WTC11 (cell line): ENCODE measurements at regions not wholly inside any gene's neighbourhood (a gene's known extent, or its start where the extent isn't known, plus 50 kb on each side); places are given as distances from the start of the nearest gene placed in this dataset.

Source experiments
- ATAC-seq: fragments of 200-7000 bp; cut with Tn5 transposase; 2 replicates; pipeline ENCODE4 v1.10.0; 2021; ENCODE audit warnings: mild to moderate bottlenecking, moderate library complexity
- CTCF ChIA-PET: fragments of 300-600 bp; sonication (Branson Sonifier 250); formaldehyde crosslinking; loops from one replicate; lab custom pipeline; 2021; ENCODE audit warnings: antibody characterized with exemption; lab: Charles Lee
- POLR2A ChIA-PET: fragments of 350-600 bp; sonication (Branson Sonifier 250); formaldehyde crosslinking; loops from one replicate; lab custom pipeline; 2021; ENCODE audit warnings: antibody characterized with exemption; lab: Charles Lee
- DNase-seq: peaks from one replicate; pipeline ENCODE4 v3.0.0; 2021; ENCODE audit warnings: low spot score
- H3K27ac Mint-ChIP-seq: 2 replicates; pipeline ENCODE4 v1.8.0; 2021; ENCODE audit warnings: mixed read lengths
- H3K27me3 Mint-ChIP-seq: 2 replicates; pipeline ENCODE4 v1.8.0; 2021; ENCODE audit warnings: low read depth, mild to moderate bottlenecking, moderate library complexity, mixed read lengths
- H3K36me3 Mint-ChIP-seq: 2 replicates; pipeline ENCODE4 v1.8.0; 2021; ENCODE audit warnings: mixed read lengths
- H3K4me1 Mint-ChIP-seq: 2 replicates; pipeline ENCODE4 v1.8.0; 2022; ENCODE audit warnings: mixed read lengths
- H3K4me3 Mint-ChIP-seq: 2 replicates; pipeline ENCODE4 v1.8.0; 2021; ENCODE audit warnings: mild to moderate bottlenecking, moderate library complexity, mixed read lengths
- H3K9me3 Mint-ChIP-seq: 2 replicates; pipeline ENCODE4 v1.8.0; 2021; ENCODE audit warnings: mixed read lengths
- ATF3 ChIP-seq: sonication (generic); formaldehyde crosslinking; conservative IDR thresholded peaks from 2 replicates; pipeline ENCODE4 v1.8.1; 2022; ENCODE audit warnings: mild to moderate bottlenecking, missing genetic modification reagents
- EMX1 ChIP-seq: fragments of 250-450 bp; sonication (Bioruptor Pico); IDR thresholded peaks from 2 replicates; pipeline ENCODE4 v1.8.0; 2021; ENCODE audit warnings: mild to moderate bottlenecking
- ERG ChIP-seq: fragments of 250-450 bp; sonication (Bioruptor Pico); IDR thresholded peaks from 2 replicates; pipeline ENCODE4 v1.8.0; 2021; ENCODE audit warnings: mild to moderate bottlenecking
- ESRRA ChIP-seq: sonication (generic); formaldehyde crosslinking; IDR thresholded peaks from 2 replicates; pipeline ENCODE4 v1.8.1; 2022; ENCODE audit warnings: mild to moderate bottlenecking, missing genetic modification reagents, borderline replicate concordance
- IRF1 ChIP-seq: sonication (generic); formaldehyde crosslinking; IDR thresholded peaks from 2 replicates; pipeline ENCODE4 v1.8.0; 2023; ENCODE audit warnings: missing genetic modification reagents
- OVOL2 ChIP-seq: fragments of 250-450 bp; sonication (Bioruptor Pico); IDR thresholded peaks from 2 replicates; pipeline ENCODE4 v1.9.0; 2021; ENCODE audit warnings: mild to moderate bottlenecking, borderline replicate concordance
- PRRX2 ChIP-seq: fragments of 250-450 bp; sonication (Bioruptor Pico); IDR thresholded peaks from 2 replicates; pipeline ENCODE4 v1.8.0; 2021; ENCODE audit warnings: mild to moderate bottlenecking
- RELA ChIP-seq: sonication (generic); formaldehyde crosslinking; IDR thresholded peaks from 2 replicates; pipeline ENCODE4 v1.8.1; 2022; ENCODE audit warnings: missing genetic modification reagents, mild to moderate bottlenecking, borderline replicate concordance
- RORB ChIP-seq: fragments of 250-450 bp; sonication (Bioruptor Pico); IDR thresholded peaks from 2 replicates; pipeline ENCODE4 v1.9.0; 2021; ENCODE audit warnings: mild to moderate bottlenecking
- SP1 ChIP-seq: sonication (generic); formaldehyde crosslinking; conservative IDR thresholded peaks from 2 replicates; pipeline ENCODE4 v1.8.1; 2022; ENCODE audit warnings: missing genetic modification reagents
- TCF7 ChIP-seq: sonication (generic); formaldehyde crosslinking; IDR thresholded peaks from 2 replicates; pipeline ENCODE4 v1.8.0; 2022; ENCODE audit warnings: mild to moderate bottlenecking, low read depth, missing genetic modification reagents, moderate library complexity
- ZBTB21 ChIP-seq: sonication (generic); formaldehyde crosslinking; IDR thresholded peaks from 2 replicates; pipeline ENCODE4 v1.8.1; 2023; ENCODE audit warnings: mild to moderate bottlenecking, missing genetic modification reagents, borderline replicate concordance
- ZNF121 ChIP-seq: sonication (generic); formaldehyde crosslinking; IDR thresholded peaks from 2 replicates; pipeline ENCODE4 v1.8.0; 2023; ENCODE audit warnings: missing genetic modification reagents
- ZNF263 ChIP-seq: sonication (generic); formaldehyde crosslinking; IDR thresholded peaks from 2 replicates; pipeline ENCODE4 v1.8.1; 2022; ENCODE audit warnings: low read depth, mild to moderate bottlenecking, moderate library complexity, missing genetic modification reagents
- ZNF425 ChIP-seq: fragments of 250-450 bp; sonication (Bioruptor Pico); conservative IDR thresholded peaks from 2 replicates; pipeline ENCODE4 v1.9.0; 2021; ENCODE audit warnings: mild to moderate bottlenecking
- TF ChIP-seq, protein P1 (sequence below): sonication (generic); formaldehyde crosslinking; IDR thresholded peaks from 2 replicates; pipeline ENCODE4 v1.8.1; 2023; ENCODE audit warnings: mild to moderate bottlenecking, missing genetic modification reagents
- TF ChIP-seq, protein P2 (sequence below): sonication (generic); formaldehyde crosslinking; IDR thresholded peaks from 2 replicates; pipeline ENCODE4 v1.8.0; 2022; ENCODE audit warnings: mild to moderate bottlenecking, missing genetic modification reagents
- TF ChIP-seq, protein P3 (sequence below): sonication (generic); formaldehyde crosslinking; IDR thresholded peaks from 2 replicates; pipeline ENCODE4 v1.8.1; 2023; ENCODE audit warnings: mild to moderate bottlenecking, missing genetic modification reagents

DNA sequence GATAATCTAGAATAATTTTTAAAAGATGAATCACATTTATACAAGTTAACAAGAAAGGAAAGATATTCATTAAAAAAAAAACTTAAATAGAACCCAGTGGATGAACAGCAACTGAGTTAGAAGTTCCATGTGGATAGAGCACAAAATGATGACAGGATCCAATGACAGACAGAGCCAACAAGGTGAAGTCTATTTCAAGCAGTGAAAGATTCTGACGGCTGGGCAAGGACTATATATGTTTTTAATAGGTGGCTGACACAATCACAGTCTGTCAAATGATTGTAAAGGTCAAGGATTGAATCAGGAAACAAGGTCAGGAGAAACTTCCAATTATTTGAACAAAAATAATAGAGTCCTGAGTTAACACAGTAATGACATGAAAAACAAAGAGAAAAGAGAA is 1460.0 kb upstream of the CDH8 start:
- Mint-ChIP-seq H3K9me3 (no peaks in the 10 kb centered on the region), H3K4me3 (no peak overlapping the region), H3K27ac (no peak overlapping the region), H3K36me3 (no peaks in the 10 kb centered on the region), H3K27me3 (no peaks in the 10 kb centered on the region), H3K4me1 (no peaks in the 10 kb centered on the region)
- DNase-seq (no peak), ATAC-seq (no peak)
- POLR2A ChIA-PET: no interaction called here
- TF ChIP-seq OVOL2 (CRISPR knock-in tag): no peak
- CTCF ChIA-PET: no interaction called here

DNA sequence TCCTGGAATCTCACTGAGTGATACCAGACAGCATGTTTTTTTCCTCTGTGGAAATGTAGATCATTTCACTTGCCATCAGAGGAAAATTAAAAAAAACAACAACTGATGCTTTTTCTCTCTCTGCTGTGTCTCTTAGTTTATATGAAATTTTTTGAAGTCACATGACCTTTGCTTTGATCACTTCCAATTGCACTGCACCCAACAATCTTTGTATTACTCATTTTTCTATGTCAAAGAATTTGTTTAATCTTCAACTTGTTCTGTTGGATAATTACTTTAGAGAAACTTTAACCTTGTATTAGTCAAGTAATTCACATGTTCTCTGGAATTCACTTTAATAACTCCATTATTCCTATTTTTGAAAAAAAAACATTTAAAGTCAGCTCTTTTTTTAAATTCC is 1452.7 kb upstream of the CDH8 start:
- Mint-ChIP-seq H3K36me3 (peaks cover under 1% of the 10 kb centered on the region; the same call in 1 of the 2 replicates), H3K27ac (no peak overlapping the region), H3K4me1 (no peaks in the 10 kb centered on the region), H3K9me3 (peaks cover 4% of the 10 kb centered on the region; the same call in 1 of the 2 replicates), H3K4me3 (no peak overlapping the region), H3K27me3 (no peaks in the 10 kb centered on the region)
- ChIA-PET POLR2A (no interaction called here), CTCF (no interaction called here)
- no peak for ATAC-seq
- TF ChIP-seq, protein P1, sequence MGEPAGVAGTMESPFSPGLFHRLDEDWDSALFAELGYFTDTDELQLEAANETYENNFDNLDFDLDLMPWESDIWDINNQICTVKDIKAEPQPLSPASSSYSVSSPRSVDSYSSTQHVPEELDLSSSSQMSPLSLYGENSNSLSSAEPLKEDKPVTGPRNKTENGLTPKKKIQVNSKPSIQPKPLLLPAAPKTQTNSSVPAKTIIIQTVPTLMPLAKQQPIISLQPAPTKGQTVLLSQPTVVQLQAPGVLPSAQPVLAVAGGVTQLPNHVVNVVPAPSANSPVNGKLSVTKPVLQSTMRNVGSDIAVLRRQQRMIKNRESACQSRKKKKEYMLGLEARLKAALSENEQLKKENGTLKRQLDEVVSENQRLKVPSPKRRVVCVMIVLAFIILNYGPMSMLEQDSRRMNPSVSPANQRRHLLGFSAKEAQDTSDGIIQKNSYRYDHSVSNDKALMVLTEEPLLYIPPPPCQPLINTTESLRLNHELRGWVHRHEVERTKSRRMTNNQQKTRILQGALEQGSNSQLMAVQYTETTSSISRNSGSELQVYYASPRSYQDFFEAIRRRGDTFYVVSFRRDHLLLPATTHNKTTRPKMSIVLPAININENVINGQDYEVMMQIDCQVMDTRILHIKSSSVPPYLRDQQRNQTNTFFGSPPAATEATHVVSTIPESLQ (CRISPR knock-in tag): no peak
- no peak for TF ChIP-seq ZNF263 (CRISPR knock-in tag)
- TF ChIP-seq, protein P2, sequence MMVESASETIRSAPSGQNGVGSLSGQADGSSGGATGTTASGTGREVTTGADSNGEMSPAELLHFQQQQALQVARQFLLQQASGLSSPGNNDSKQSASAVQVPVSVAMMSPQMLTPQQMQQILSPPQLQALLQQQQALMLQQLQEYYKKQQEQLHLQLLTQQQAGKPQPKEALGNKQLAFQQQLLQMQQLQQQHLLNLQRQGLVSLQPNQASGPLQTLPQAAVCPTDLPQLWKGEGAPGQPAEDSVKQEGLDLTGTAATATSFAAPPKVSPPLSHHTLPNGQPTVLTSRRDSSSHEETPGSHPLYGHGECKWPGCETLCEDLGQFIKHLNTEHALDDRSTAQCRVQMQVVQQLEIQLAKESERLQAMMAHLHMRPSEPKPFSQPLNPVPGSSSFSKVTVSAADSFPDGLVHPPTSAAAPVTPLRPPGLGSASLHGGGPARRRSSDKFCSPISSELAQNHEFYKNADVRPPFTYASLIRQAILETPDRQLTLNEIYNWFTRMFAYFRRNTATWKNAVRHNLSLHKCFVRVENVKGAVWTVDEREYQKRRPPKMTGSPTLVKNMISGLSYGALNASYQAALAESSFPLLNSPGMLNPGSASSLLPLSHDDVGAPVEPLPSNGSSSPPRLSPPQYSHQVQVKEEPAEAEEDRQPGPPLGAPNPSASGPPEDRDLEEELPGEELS (CRISPR knock-in tag): no peak
- TF ChIP-seq IRF1 (CRISPR knock-in tag): no peak
- no peak for DNase-seq

GRCh38 chr16:63481060-63481459 is 1444.8 kb upstream of the CDH8 start:
- DNase-seq (no peak), ATAC-seq (no peak)
- ChIA-PET POLR2A (no interaction called here), CTCF (no interaction called here)
- H3K4me1 Mint-ChIP-seq: no peaks in the 10 kb centered on the region
- H3K27me3 Mint-ChIP-seq: no peaks in the 10 kb centered on the region
- H3K9me3 Mint-ChIP-seq: peaks cover 10% of the 10 kb centered on the region; the same call in 1 of the 2 replicates
- no peak for TF ChIP-seq ATF3
- TF ChIP-seq PRRX2 (CRISPR knock-in tag): no peak
- no peak for TF ChIP-seq ZNF121 (CRISPR knock-in tag)
- TF ChIP-seq ESRRA (CRISPR knock-in tag): no peak
- no peak for TF ChIP-seq ZNF425 (CRISPR knock-in tag)
- TF ChIP-seq RELA (CRISPR knock-in tag): no peak
- no peak for TF ChIP-seq ZBTB21 (CRISPR knock-in tag)
- TF ChIP-seq SP1 (CRISPR knock-in tag): no peak
- TF ChIP-seq, protein P3, sequence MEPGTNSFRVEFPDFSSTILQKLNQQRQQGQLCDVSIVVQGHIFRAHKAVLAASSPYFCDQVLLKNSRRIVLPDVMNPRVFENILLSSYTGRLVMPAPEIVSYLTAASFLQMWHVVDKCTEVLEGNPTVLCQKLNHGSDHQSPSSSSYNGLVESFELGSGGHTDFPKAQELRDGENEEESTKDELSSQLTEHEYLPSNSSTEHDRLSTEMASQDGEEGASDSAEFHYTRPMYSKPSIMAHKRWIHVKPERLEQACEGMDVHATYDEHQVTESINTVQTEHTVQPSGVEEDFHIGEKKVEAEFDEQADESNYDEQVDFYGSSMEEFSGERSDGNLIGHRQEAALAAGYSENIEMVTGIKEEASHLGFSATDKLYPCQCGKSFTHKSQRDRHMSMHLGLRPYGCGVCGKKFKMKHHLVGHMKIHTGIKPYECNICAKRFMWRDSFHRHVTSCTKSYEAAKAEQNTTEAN: no peak
- no peak for TF ChIP-seq ERG (CRISPR knock-in tag)
- no peak for TF ChIP-seq TCF7 (CRISPR knock-in tag)
- no peak for TF ChIP-seq RORB
- no peak for TF ChIP-seq EMX1
- no peak overlapping the region for H3K27ac Mint-ChIP-seq
- H3K4me3 Mint-ChIP-seq: no peak overlapping the region
- peaks cover 7% of the 10 kb centered on the region for H3K36me3 Mint-ChIP-seq
